NCI-H2107 treated with DMSO at 0.1 percent for 48 hours (cell line): ENCODE measurements at regions not wholly inside any gene's neighbourhood (a gene's known extent, or its start where the extent isn't known, plus 50 kb on each side); places are given as distances from the start of the nearest gene placed in this dataset.

ENCODE experiments used
- DNase-seq: peaks from one replicate; lab custom pipeline; 2025; ENCODE audit not compliant: unreplicated experiment; lab: John Stamatoyannopoulos, UW

- DNase-seq = no peak
Measured at GRCh38 chrX:42456176-42456700, 321.7 kb downstream of the PPP1R2C start.

GRCh38 chrX:42450228-42450627, 327.7 kb downstream of the PPP1R2C start:
- DNase-seq = no peak

- DNase-seq = no peak
Measured at GRCh38 chrX:42443267-42443666, 334.7 kb downstream of the PPP1R2C start.

- no peak for DNase-seq
Measured at GRCh38 chrX:42442745-42443144, 335.2 kb downstream of the PPP1R2C start.

GRCh38 chrX:42437211-42437610, 340.8 kb downstream of the PPP1R2C start:
- DNase-seq = no peak

- DNase-seq = no peak
Measured at GRCh38 chrX:42434458-42435166, 343.4 kb downstream of the PPP1R2C start.

- no peak for DNase-seq
Measured at GRCh38 chrX:42432552-42432951, 345.4 kb downstream of the PPP1R2C start.

GRCh38 chrX:42422961-42423360, 355.0 kb downstream of the PPP1R2C start:
- no peak for DNase-seq

- DNase-seq = no peak
Measured at GRCh38 chrX:42420426-42420825, 357.5 kb downstream of the PPP1R2C start.

GRCh38 chrX:42415636-42416035, 362.3 kb downstream of the PPP1R2C start:
- no peak for DNase-seq

- DNase-seq = no peak
Measured at GRCh38 chrX:42414057-42414456, 363.9 kb downstream of the PPP1R2C start.

GRCh38 chrX:42399632-42400024, 378.3 kb downstream of the PPP1R2C start:
- no peak for DNase-seq

- no peak for DNase-seq
Measured at GRCh38 chrX:42398967-42399631, 378.9 kb downstream of the PPP1R2C start.

- no peak for DNase-seq
Measured at GRCh38 chrX:42396136-42396535, 381.8 kb downstream of the PPP1R2C start.

GRCh38 chrX:42392846-42393245, 385.1 kb downstream of the PPP1R2C start:
- DNase-seq = no peak

GRCh38 chrX:42386681-42387080, 391.3 kb downstream of the PPP1R2C start:
- no peak for DNase-seq

- DNase-seq = no peak
Measured at GRCh38 chrX:42385730-42386129, 392.2 kb downstream of the PPP1R2C start.

GRCh38 chrX:42384956-42385355, 393.0 kb downstream of the PPP1R2C start:
- DNase-seq = no peak

GRCh38 chrX:42378857-42379256, 399.1 kb downstream of the PPP1R2C start:
- no peak for DNase-seq

GRCh38 chrX:42375086-42375485, 402.9 kb downstream of the PPP1R2C start:
- no peak for DNase-seq

GRCh38 chrX:42366181-42366580, 411.8 kb downstream of the PPP1R2C start:
- no peak for DNase-seq

GRCh38 chrX:42362219-42362618, 415.7 kb downstream of the PPP1R2C start:
- DNase-seq = no peak
